ENCODE measurements at regions not wholly inside any gene's neighbourhood (a gene's known extent, or its start where the extent isn't known, plus 50 kb on each side); places are given as distances from the start of the nearest gene placed in this dataset.

DNA sequence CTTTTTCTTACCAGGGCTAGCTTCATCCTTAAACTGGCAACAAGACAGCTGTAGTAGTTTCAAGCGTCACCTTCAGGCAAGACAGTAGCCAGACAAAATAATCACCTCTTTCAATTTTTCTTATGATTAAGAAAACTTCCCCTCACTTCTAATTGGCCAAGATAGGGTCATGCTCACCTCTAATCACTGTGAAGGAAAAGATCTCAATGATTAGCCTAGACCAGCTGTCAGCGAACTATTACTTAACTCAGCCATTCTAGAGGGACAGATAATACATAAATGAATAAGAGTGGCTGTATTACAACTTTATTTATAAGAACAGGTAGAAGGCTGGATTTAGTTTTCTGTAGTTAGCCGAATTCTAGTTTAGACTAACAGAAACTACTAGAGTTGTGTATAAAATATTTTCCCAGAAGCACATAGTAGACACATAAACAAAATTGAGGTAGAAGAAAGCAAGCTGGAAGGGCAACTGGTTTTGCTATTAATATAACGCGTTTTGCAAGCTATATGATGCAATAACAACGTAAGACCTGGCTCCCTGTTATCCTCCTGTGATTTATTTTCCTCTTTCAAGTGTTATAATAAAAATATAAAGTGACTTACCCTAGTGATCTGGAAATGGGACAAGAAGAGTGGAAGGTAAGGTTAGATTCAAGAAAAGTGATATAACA is 64.3 kb downstream of the ELAPOR2 start:
- no peak for TF ChIP-seq EZH2 (IDR thresholded peaks at IDR 0.05; ENCODE audit: low read length)
- TF ChIP-seq CTCF (optimal IDR thresholded peaks at IDR 0.05 in 1 of 3, IDR thresholded peaks at IDR 0.05 in 1 of 3, conservative IDR thresholded peaks at IDR 0.05 in 1 of 3; ENCODE audit: extremely low read depth in 1 of 3, insufficient read depth in 2 of 3, low read length in 3 of 3), result no peak
